Mesenchymal stem cell (in vitro differentiated cells and primary cell): ENCODE measurements at regions not wholly inside any gene's neighbourhood (a gene's known extent, or its start where the extent isn't known, plus 50 kb on each side); places are given as distances from the start of the nearest gene placed in this dataset.

Source experiments
- DNase-seq: peaks from one replicate; pipeline ENCODE4 v3.0.0-alpha.2; 2013
- H2AFZ ChIP-seq: one replicate; pipeline ENCODE4 v1.6.1; 2013; ENCODE audit warnings: low read depth, mild to moderate bottlenecking, control low read depth, inconsistent platforms, low read length, moderate library complexity
- H2AK5ac ChIP-seq: 2 replicates; pipeline ENCODE4 v1.6.1; 2013; ENCODE audit warnings: low read length, moderate library complexity, mild to moderate bottlenecking, inconsistent platforms; ENCODE audit not compliant: severe bottlenecking
- H2BK120ac ChIP-seq: one replicate; pipeline ENCODE4 v1.6.1; 2013; ENCODE audit warnings: low read depth, mild to moderate bottlenecking, inconsistent platforms, low read length, moderate library complexity
- H2BK12ac ChIP-seq, 2 experiments: one replicate each; pipeline ENCODE4 v1.6.1; 2013; ENCODE audit warnings: inconsistent platforms in 2 of 2, low read length in 2 of 2, mild to moderate bottlenecking in 2 of 2, moderate library complexity in 2 of 2, control low read depth in 1 of 2
- H2BK15ac ChIP-seq: one replicate; pipeline ENCODE4 v1.6.1; 2013; ENCODE audit warnings: mild to moderate bottlenecking, low read depth, inconsistent platforms; ENCODE audit not compliant: poor library complexity, severe bottlenecking
- H2BK5ac ChIP-seq: 2 replicates; pipeline ENCODE4 v1.6.1; 2013; ENCODE audit warnings: low read depth, mild to moderate bottlenecking, low read length, control low read depth, inconsistent platforms; ENCODE audit not compliant: poor library complexity, severe bottlenecking
- H3K14ac ChIP-seq, 2 experiments: one replicate each; pipeline ENCODE4 v1.6.1; 2013; ENCODE audit warnings: inconsistent platforms in 2 of 2, low read length in 2 of 2, control low read depth in 1 of 2, mild to moderate bottlenecking in 1 of 2, moderate library complexity in 1 of 2
- H3K18ac ChIP-seq, 2 experiments: one replicate each; pipeline ENCODE4 v1.6.1; 2013; ENCODE audit warnings: inconsistent platforms in 2 of 2, low read length in 2 of 2, control low read depth in 1 of 2, low read depth in 1 of 2, mild to moderate bottlenecking in 1 of 2
- H3K23ac ChIP-seq, 2 experiments: one replicate each; pipeline ENCODE4 v1.6.1; 2013; ENCODE audit warnings: inconsistent platforms in 2 of 2, low read length in 2 of 2, mild to moderate bottlenecking in 2 of 2, moderate library complexity in 2 of 2, control low read depth in 1 of 2
- H3K27ac ChIP-seq: 2 replicates; pipeline ENCODE4 v1.5.1; 2013; ENCODE audit warnings: mild to moderate bottlenecking, moderate library complexity, low read length, control low read depth, inconsistent platforms; ENCODE audit not compliant: poor library complexity, severe bottlenecking
- H3K27me3 ChIP-seq, 2 experiments: 2 replicates each; pipeline versions ENCODE4 v1.6.1 to v1.7.0; 2013; ENCODE audit warnings: low read length in 2 of 2, mild to moderate bottlenecking in 2 of 2, moderate library complexity in 2 of 2, control low read depth in 1 of 2, inconsistent platforms in 1 of 2; ENCODE audit not compliant: control insufficient read depth in 1 of 2, insufficient read depth in 1 of 2
- H3K36me3 ChIP-seq, 2 experiments: 2 replicates each; pipeline versions ENCODE4 v1.6.1 to v1.7.0; 2013; ENCODE audit warnings: low read length in 2 of 2, control low read depth in 1 of 2, inconsistent platforms in 1 of 2, low read depth in 1 of 2, mild to moderate bottlenecking in 1 of 2; ENCODE audit not compliant: insufficient read depth in 2 of 2, control insufficient read depth in 1 of 2
- H3K4ac ChIP-seq, 2 experiments: one replicate each; pipeline ENCODE4 v1.6.1; 2013; ENCODE audit warnings: inconsistent platforms in 2 of 2, low read length in 2 of 2, mild to moderate bottlenecking in 2 of 2, moderate library complexity in 2 of 2, control low read depth in 1 of 2, low read depth in 1 of 2
- H3K4me1 ChIP-seq: 2 replicates; pipeline ENCODE4 v1.6.1; 2013; ENCODE audit warnings: low read depth, low read length, control low read depth; ENCODE audit not compliant: control insufficient read depth, insufficient read depth
- H3K4me2 ChIP-seq: 2 replicates; pipeline ENCODE4 v1.6.1; 2013; ENCODE audit warnings: low read length, mild to moderate bottlenecking, inconsistent platforms; ENCODE audit not compliant: poor library complexity, severe bottlenecking
- H3K4me3 ChIP-seq, 2 experiments: 2 replicates each; pipeline versions ENCODE4 v1.5.1 to v1.7.0; 2013; ENCODE audit warnings: low read length in 2 of 2, mild to moderate bottlenecking in 2 of 2, control low read depth in 1 of 2, low read depth in 1 of 2; ENCODE audit not compliant: insufficient read depth in 1 of 2
- H3K79me1 ChIP-seq: replicated peaks from 2 replicates; pipeline ENCODE4 v1.6.1; 2013; ENCODE audit warnings: mild to moderate bottlenecking, control low read depth, low read length, inconsistent platforms; ENCODE audit not compliant: poor library complexity, severe bottlenecking
- H3K9ac ChIP-seq: 2 replicates; pipeline ENCODE4 v1.7.0; 2013; ENCODE audit warnings: mild to moderate bottlenecking, low read length, moderate library complexity
- H3K9me3 ChIP-seq: 2 replicates; pipeline ENCODE4 v1.7.0; 2013; ENCODE audit warnings: mild to moderate bottlenecking, low read length; ENCODE audit not compliant: control insufficient read depth
- H4K8ac ChIP-seq: one replicate; pipeline ENCODE4 v1.6.1; 2013; ENCODE audit warnings: inconsistent platforms, mild to moderate bottlenecking, low read length, moderate library complexity
- H4K91ac ChIP-seq: one replicate; pipeline ENCODE4 v1.6.1; 2013; ENCODE audit warnings: mild to moderate bottlenecking, low read length, inconsistent platforms
- WGBS: methylation state at CpG from one replicate; pipeline ENCODE4 v1.1.7; 2013; ENCODE audit warnings: mixed read lengths; 5-methylcytosine and 5-hydroxymethylcytosine counted together

DNA sequence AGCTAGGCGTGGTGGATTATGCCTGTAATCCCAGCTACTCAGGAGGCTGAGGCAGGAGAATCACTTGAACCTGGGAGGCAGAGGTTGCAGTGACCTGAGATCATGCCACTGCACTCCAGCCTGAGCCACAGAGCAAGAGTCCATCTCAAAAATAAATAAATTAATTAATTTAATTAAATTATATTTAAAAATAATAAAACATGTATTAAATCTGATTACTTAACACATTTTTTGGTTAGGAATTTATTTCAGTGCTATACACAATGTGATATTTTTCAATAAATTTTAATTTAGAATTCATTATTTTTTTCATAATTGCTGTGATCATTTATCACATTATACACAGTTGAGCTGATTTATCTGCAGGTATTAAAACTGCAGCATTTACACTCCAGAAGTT, 1101.5 kb upstream of the MIR17HG start:
- no peak overlapping the region for H2AK5ac ChIP-seq
- no peaks in the 10 kb centered on the region for H3K36me3 ChIP-seq
- no peaks in the 10 kb centered on the region for H3K79me1 ChIP-seq
- no peaks in the 10 kb centered on the region for H3K4me1 ChIP-seq
- H2BK5ac ChIP-seq, result no peak overlapping the region
- no peak for DNase-seq
- H3K23ac ChIP-seq, result no peak overlapping the region
- H2BK15ac ChIP-seq, result no peak overlapping the region
- no peak overlapping the region for H3K4me2 ChIP-seq
- H4K8ac ChIP-seq, result no peak overlapping the region
- H3K18ac ChIP-seq, result no peak overlapping the region
- H2BK120ac ChIP-seq, result no peak overlapping the region
- H4K91ac ChIP-seq, result no peak overlapping the region
- H2AFZ ChIP-seq, result no peak overlapping the region
- WGBS, result 100% methylated on average over 1 of the region's 1 CpG
- no peak overlapping the region for H3K14ac ChIP-seq
- no peak overlapping the region for H3K4ac ChIP-seq
- no peak overlapping the region for H3K4me3 ChIP-seq
- H2BK12ac ChIP-seq, result no peak overlapping the region
- H3K9ac ChIP-seq, result no peak overlapping the region
- H3K27ac ChIP-seq, result no peak overlapping the region
- no peaks in the 10 kb centered on the region for H3K27me3 ChIP-seq
- no peaks in the 10 kb centered on the region for H3K9me3 ChIP-seq

DNA sequence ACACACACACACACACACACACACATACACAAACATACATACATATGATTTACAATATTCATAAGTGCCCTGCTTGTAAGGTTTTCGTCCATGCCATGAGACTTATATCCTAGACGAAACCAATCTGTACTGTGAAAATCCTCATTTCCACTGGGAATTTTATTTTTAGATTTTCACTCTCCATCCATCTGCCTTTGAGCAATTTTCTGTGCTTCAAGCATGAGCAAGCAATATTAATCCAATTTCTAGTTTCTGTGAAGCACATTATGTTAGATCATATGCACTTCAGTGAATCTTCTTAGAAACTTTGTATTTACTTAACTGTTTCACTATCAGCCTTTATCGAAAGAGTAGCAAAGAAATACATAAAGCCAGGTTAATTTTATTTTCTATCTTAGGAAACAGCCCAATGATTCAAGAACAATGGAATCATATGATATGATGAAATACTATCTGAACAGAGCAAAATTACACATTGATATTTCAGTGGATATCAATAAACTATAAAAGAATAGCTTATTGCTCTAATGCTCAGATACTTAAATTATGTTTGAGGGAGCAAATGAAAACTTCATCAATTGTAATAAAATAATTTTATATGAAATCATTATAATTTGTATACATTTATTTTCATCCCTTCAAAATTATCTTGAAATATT, 1100.7 kb upstream of the MIR17HG start:
- no peak overlapping the region for H3K9ac ChIP-seq
- H3K27me3 ChIP-seq, result no peaks in the 10 kb centered on the region
- H3K4me3 ChIP-seq, result no peak overlapping the region
- no peak overlapping the region for H2AK5ac ChIP-seq
- no peak overlapping the region for H2BK12ac ChIP-seq
- no peak overlapping the region for H3K4ac ChIP-seq
- no peak overlapping the region for H4K91ac ChIP-seq
- H4K8ac ChIP-seq, result no peak overlapping the region
- no peak overlapping the region for H3K18ac ChIP-seq
- no peak overlapping the region for H2BK15ac ChIP-seq
- H3K9me3 ChIP-seq, result peaks cover under 1% of the 10 kb centered on the region
- H3K4me2 ChIP-seq, result no peak overlapping the region
- 87% methylated on average over 2 of the region's 3 CpGs for WGBS
- no peak overlapping the region for H3K14ac ChIP-seq
- H2BK5ac ChIP-seq, result no peak overlapping the region
- no peak for DNase-seq
- H2AFZ ChIP-seq, result no peak overlapping the region
- no peak overlapping the region for H3K27ac ChIP-seq
- no peaks in the 10 kb centered on the region for H3K4me1 ChIP-seq
- H3K23ac ChIP-seq, result no peak overlapping the region
- no peaks in the 10 kb centered on the region for H3K79me1 ChIP-seq
- H2BK120ac ChIP-seq, result no peak overlapping the region
- H3K36me3 ChIP-seq, result no peaks in the 10 kb centered on the region

DNA sequence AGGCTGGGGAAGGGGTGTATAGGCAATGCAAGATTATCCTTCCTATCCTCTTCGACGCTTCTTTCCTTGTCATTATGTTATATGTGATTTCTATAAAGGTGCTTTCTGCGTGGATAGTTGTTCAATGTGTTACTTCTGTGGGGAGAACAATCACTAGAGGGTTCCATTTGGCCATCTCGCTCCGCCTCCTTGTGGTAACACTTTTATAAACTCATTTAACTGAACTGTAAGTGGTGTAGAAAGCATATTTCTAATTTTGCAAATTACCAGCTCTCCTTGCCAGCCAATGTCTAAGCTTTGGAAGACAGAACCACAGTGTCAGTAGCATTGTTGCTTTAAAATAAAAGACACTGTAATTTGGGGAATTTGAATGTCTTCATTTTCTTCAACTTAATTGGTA, 1093.7 kb upstream of the MIR17HG start:
- no peak overlapping the region for H2BK5ac ChIP-seq
- H4K8ac ChIP-seq, result no peak overlapping the region
- no peak overlapping the region for H3K4me2 ChIP-seq
- no peak overlapping the region for H3K27ac ChIP-seq
- no peaks in the 10 kb centered on the region for H3K36me3 ChIP-seq
- no peak overlapping the region for H2AFZ ChIP-seq
- H3K23ac ChIP-seq, result no peak overlapping the region
- no peak overlapping the region for H3K14ac ChIP-seq
- WGBS, result 96% methylated on average over 3 of the region's 5 CpGs
- no peak overlapping the region for H3K18ac ChIP-seq
- H2BK12ac ChIP-seq, result no peak overlapping the region
- no peak overlapping the region for H3K9ac ChIP-seq
- no peak overlapping the region for H2AK5ac ChIP-seq
- H2BK120ac ChIP-seq, result no peak overlapping the region
- peaks cover 13% of the 10 kb centered on the region for H3K9me3 ChIP-seq
- H3K4me3 ChIP-seq, result no peak overlapping the region
- H3K4me1 ChIP-seq, result no peaks in the 10 kb centered on the region
- no peak overlapping the region for H2BK15ac ChIP-seq
- no peak overlapping the region for H4K91ac ChIP-seq
- no peak for DNase-seq
- no peaks in the 10 kb centered on the region for H3K27me3 ChIP-seq
- no peak overlapping the region for H3K4ac ChIP-seq
- no peaks in the 10 kb centered on the region for H3K79me1 ChIP-seq

DNA sequence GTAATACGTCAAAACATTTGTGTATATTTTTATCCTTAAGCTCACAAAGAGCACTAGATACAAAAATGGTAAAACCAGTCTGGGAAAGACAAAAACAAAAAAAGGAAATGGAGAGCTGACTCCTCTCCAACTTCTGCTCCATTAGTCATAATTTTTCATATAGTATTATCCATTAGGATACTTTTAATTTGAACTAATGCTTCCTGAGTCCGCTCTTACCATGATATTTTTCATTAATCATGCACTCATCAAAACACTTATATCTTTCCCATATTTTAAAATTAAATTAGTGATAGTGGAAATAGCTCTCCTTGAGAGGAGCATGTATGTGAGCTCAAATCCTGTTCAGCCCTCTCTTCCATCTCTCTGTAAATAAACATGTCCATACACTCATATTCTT, 1093.0 kb upstream of the MIR17HG start:
- H3K4me1 ChIP-seq, result no peaks in the 10 kb centered on the region
- H4K8ac ChIP-seq, result no peak overlapping the region
- H3K4me2 ChIP-seq, result no peak overlapping the region
- no peak overlapping the region for H2BK12ac ChIP-seq
- no peak overlapping the region for H3K18ac ChIP-seq
- no peak overlapping the region for H2BK5ac ChIP-seq
- no peak overlapping the region for H3K14ac ChIP-seq
- no peak overlapping the region for H2AFZ ChIP-seq
- H3K23ac ChIP-seq, result no peak overlapping the region
- DNase-seq, result no peak
- H3K27me3 ChIP-seq, result no peaks in the 10 kb centered on the region
- no peaks in the 10 kb centered on the region for H3K36me3 ChIP-seq
- H2AK5ac ChIP-seq, result no peak overlapping the region
- no peak overlapping the region for H3K27ac ChIP-seq
- H3K4me3 ChIP-seq, result no peak overlapping the region
- no peak overlapping the region for H3K9ac ChIP-seq
- H4K91ac ChIP-seq, result no peak overlapping the region
- no peak overlapping the region for H3K4ac ChIP-seq
- H2BK15ac ChIP-seq, result no peak overlapping the region
- WGBS, result no CpG with 5 or more reads among the region's 2 CpGs
- peaks cover 13% of the 10 kb centered on the region for H3K9me3 ChIP-seq
- H2BK120ac ChIP-seq, result no peak overlapping the region
- H3K79me1 ChIP-seq, result no peaks in the 10 kb centered on the region
